ENCODE measurements at regions not wholly inside any gene's neighbourhood (a gene's known extent, or its start where the extent isn't known, plus 50 kb on each side); places are given as distances from the start of the nearest gene placed in this dataset.
"Not testable (repeated sequence)": the region's sequence is repeated elsewhere in the genome, so short reads cannot be mapped to it uniquely, and the experiment has no call there.

DNA sequence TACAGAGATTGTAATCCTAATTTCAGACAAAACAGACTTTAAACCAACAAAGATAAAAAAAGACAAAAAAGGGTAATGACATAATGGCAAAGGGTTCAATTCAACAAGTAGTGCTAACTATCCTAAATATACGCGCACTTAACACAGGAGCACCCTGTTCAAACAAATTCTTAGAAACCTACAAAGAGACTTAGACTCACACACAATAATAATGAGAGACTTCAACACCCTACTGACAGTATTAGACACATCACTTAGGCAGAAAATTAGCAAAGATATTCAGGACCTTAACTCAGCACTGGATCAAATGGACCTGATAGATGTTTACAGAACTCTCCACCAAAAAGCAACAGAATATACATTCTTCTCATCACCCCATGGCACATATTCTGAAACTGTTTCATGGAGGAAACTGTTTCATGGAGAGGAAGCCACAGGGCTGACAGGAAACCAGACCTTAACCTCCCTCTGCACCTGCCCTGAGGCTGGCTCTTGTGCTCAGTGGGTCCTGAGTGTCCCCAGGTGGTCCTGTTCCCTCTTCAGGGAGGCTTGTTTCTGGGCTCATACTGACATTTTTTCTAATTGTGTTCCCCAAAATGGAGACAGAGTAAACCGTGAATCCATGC is 54.7 kb downstream of the OR4M2 start:
- DNase-seq (ENCODE audit: low spot score), result not testable (repeated sequence)

GRCh38 chr15:22137572-22137971 is 57.2 kb downstream of the OR4M2 start:
- not testable (repeated sequence) for DNase-seq (ENCODE audit: low spot score)

- not testable (repeated sequence) for DNase-seq (ENCODE audit: low spot score)
Measured at GRCh38 chr15:22141106-22141505, 60.8 kb downstream of the OR4M2 start.

DNA sequence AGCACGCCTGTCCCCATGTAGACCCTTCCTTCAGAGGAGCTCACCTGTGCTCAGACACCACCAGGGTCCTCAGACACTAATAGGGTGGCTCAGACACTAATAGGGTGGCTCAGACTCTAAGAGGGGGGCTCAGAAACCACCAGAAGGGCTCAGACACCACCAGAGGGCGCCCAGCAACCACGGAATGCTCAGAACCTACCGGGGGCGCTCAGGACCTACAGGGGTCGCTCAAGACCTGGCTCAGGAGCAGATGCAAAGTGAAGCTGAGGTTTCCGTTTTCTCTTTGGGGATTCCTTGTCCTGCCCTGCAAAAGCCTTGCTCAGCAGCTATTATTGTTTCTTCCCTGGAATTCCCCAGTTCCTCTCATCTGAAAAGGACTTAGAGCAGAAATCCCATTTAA is 67.8 kb downstream of the OR4M2 start:
- not testable (repeated sequence) for DNase-seq (ENCODE audit: low spot score)

DNA sequence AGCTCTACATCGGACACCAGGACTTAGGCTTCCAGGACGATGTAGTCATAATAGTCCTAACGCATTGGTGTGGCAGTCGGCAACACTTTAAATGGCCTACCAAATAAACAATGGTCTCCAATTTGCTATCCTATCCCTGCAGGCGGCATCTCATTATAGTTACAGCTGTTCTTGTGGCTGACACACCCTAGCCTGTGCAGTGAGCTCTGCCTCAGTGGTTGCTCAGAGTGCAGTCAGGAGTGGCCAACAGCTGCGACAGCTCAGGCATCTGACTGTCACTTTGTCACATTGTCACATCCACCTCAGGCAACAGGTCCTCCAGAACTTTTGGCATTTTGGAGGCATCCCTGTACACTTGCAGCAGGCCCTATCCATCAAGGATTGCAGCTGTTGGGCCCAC is 77.9 kb downstream of the OR4M2 start:
- DNase-seq (ENCODE audit: low spot score), result not testable (repeated sequence)

GRCh38 chr15:22160283-22160682 is 80.0 kb downstream of the OR4M2 start:
- not testable (repeated sequence) for DNase-seq (ENCODE audit: low spot score)

DNA sequence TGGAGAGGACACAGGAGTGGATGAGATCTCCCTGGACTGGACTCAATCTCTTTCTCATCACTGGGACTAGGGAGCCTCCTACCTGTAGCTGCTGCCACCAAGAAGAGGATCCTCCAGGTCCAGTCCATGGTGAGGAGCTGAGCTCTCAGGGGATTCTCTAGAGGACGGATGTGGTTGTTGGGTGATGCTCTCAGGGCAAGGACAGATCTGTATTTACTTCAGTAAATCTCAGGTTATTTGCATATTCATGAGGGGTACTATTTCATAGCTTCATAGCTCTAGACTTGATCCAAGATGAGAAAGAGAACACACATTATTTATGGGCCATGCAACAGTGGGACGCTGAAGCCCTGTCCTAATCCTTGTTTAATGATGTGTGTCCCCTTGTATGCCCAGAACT is 80.4 kb downstream of the OR4M2 start:
- not testable (repeated sequence) for DNase-seq (ENCODE audit: low spot score)

GRCh38 chr15:22161398-22161797 is 81.1 kb downstream of the OR4M2 start:
- DNase-seq (ENCODE audit: low spot score), result not testable (repeated sequence)

GRCh38 chr15:22163715-22164114 is 83.4 kb downstream of the OR4M2 start:
- not testable (repeated sequence) for DNase-seq (ENCODE audit: low spot score)

GRCh38 chr15:22167521-22167920 is 87.2 kb downstream of the OR4M2 start:
- not testable (repeated sequence) for DNase-seq (ENCODE audit: low spot score)

DNA sequence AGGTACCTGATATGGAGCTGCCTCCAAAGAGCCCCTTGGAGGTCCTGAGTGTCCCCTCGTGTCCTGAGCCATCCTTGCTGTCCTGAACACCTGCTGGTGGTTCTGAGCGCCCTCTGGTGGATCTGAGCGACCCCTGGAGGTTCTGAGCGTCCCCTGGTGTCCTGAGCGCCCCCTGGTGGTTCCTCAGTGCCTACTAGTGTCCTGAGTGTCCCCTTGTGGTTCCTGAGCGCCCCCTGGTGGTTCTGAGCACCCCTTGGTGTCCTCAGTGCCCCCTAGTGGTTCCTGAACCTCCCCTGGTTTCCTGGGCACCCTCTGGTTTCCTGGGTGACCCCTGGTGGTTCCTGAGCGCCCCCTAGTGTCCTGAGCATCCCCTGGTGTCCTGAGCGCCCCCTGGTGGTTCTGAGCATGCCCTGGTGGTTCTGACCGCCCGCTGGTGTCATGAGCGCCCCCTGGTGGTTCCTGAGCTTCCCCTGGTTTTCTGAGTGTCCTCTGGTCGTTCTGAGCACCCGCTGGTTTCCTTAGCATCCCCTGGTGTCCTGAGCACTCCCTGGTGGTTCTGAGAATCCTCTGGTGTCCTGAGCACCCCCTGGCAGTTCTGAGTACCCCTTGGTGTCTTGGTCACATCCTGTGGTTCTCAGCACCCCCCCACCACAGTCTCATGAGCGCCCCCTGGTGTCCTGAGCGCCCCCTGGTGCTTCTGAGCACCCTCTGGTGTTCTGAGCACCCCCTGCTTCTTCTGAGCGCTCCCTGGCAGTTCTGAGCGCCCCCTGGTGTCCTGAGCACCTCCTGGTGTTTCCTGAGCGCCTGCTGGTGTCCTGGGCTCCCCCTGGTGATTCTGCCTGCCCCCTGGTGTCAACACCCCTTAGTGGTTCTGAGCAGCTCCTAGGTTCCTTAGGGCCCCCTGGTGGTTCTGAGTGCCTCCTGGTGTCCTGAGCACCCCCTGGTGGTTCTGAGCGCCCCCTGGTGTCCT is 93.0 kb downstream of the OR4M2 start:
- not testable (repeated sequence) for DNase-seq (ENCODE audit: low spot score)

- DNase-seq (ENCODE audit: low spot score), result not testable (repeated sequence)
Measured at GRCh38 chr15:22174088-22174487, 93.8 kb downstream of the OR4M2 start.

- DNase-seq (ENCODE audit: low spot score), result not testable (repeated sequence)
Measured at GRCh38 chr15:22177965-22178364, 97.6 kb downstream of the OR4M2 start.

GRCh38 chr15:22178438-22178837 is 98.1 kb downstream of the OR4M2 start:
- not testable (repeated sequence) for DNase-seq (ENCODE audit: low spot score)

- not testable (repeated sequence) for DNase-seq (ENCODE audit: low spot score)
Measured at GRCh38 chr15:22179043-22179442, 98.7 kb downstream of the OR4M2 start.

- not testable (repeated sequence) for DNase-seq (ENCODE audit: low spot score)
Measured at GRCh38 chr15:22180611-22181010, 100.3 kb downstream of the OR4M2 start.

- DNase-seq (ENCODE audit: low spot score), result not testable (repeated sequence)
Measured at GRCh38 chr15:22184678-22185077, 104.4 kb downstream of the OR4M2 start.

DNA sequence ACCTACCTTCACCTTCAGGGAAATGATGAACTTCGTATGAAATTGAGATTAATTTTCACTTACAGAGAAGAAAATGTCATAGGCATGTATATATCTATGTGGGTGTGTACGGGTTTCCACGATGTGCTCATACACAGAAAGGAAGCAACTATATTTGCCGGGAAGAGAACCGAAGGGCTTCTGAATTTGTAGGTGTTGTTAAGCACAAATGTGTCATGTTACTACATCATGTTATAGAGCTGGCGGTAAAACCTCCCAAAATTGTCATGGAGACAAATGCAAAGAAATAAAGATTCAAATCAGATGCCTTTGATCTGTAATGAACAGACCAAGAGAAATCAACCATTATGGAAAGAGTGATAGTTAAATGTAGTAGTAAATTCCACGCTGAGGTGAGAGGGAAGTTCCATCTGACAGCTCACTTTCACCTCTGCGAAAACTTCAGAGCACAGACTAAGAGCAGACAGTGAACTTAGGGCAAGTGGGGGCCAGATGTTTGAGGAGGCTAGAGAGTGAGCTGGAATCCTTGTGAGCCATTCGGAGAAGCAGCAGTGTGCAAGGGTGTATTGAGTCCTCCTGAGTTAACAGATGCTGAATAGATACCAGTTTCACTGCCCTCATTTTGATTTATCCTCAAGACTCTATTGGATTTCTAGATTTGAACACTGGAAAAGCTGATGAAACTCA is 106.7 kb downstream of the OR4M2 start:
- not testable (repeated sequence) for DNase-seq (ENCODE audit: low spot score)

DNA sequence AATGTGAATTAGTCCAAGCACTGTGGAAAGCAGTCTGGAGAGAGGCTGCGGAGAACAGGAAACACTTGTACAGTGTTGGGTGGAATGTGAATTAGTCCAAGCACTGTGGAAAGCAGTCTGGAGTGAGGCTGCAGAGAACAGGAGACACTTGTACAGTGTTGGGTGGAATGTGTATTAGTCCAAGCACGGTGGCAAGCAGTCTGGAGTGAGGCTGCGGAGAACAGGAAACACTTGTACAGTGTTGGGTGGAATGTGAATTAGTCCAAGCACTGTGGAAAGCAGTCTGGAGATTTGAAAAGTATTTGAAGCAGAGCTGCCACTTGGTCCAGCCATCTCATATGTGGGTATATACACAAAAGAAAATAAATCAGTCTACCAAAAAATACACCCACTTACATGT is 111.5 kb downstream of the OR4M2 start:
- DNase-seq (ENCODE audit: low spot score), result not testable (repeated sequence)

GRCh38 chr15:22194739-22195617 is 114.7 kb downstream of the OR4M2 start:
- DNase-seq (ENCODE audit: low spot score), result not testable (repeated sequence)

DNA sequence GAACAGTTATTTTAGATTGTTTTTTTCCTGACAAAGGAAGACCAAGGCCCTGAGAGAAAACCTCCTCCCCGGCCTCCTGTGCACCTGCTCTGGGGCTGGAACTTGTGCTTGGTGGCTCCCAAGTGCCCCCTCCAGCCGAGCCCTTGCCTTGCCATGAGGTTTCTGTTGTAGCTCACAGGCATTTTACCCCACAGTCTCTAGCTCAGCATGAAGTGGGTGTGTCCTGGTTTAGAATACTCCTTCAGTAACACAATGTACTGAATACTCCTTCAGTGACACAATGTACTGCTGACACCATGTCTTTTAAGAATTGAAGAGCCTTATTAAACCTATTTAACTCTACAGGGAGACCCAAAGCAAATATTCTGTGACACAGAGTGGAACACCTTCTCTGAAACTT is 116.1 kb downstream of the OR4M2 start:
- not testable (repeated sequence) for DNase-seq (ENCODE audit: low spot score)
